Endothelial cell of umbilical vein (primary cell): ENCODE measurements at regions not wholly inside any gene's neighbourhood (a gene's known extent, or its start where the extent isn't known, plus 50 kb on each side); places are given as distances from the start of the nearest gene placed in this dataset.

ENCODE experiments used
- BruUV-seq: library from RNA; stranded (reverse); fragments of 400-500 nt; replicated peaks from 2 replicates; lab custom pipeline; 2021; lab: Mats Ljungman, UMichigan
- CTCF ChIA-PET: fragments of 300-600, 350-600 bp; sonication (Branson Sonifier 250); formaldehyde crosslinking; loops from one replicate; lab custom pipeline; 2021; ENCODE audit warnings: antibody characterized with exemption, inconsistent platforms; lab: Charles Lee
- POLR2A ChIA-PET: fragments of 300-600, 350-600 bp; sonication (Branson Sonifier 250); formaldehyde crosslinking; loops from one replicate; lab custom pipeline; 2021; ENCODE audit warnings: antibody characterized with exemption, inconsistent platforms; lab: Charles Lee
- DNase-seq: peaks from one replicate; pipeline ENCODE4 v3.0.0-alpha.2; 2011; ENCODE audit warnings: low read depth, low spot score
- FAIRE-seq: peaks from 2 replicates; lab custom pipeline; 2011; peaks lifted over from hg19 to GRCh38; lab: Jason Lieb, UNC
- H2AFZ ChIP-seq: 2 replicates; pipeline ENCODE4 v1.6.0; 2012; ENCODE audit warnings: low read depth, low read length, control low read depth, inconsistent platforms
- H3K27ac ChIP-seq: 2 replicates; pipeline ENCODE4 v1.5.1; 2011; ENCODE audit warnings: low read depth, mild to moderate bottlenecking, control low read depth, low read length, moderate library complexity; ENCODE audit not compliant: insufficient read depth
- H3K27me3 ChIP-seq, 2 experiments: 2 replicates each; pipeline versions ENCODE4 v1.6.0 to v1.6.1; 2011; ENCODE audit warnings: low read length in 2 of 2, mixed read lengths in 1 of 2; ENCODE audit not compliant: control insufficient read depth in 2 of 2, insufficient read depth in 2 of 2
- H3K36me3 ChIP-seq, 2 experiments: 2 replicates in 1 of 2; 3 replicates in 1 of 2; pipeline ENCODE4 v1.5.1; 2011; ENCODE audit warnings: low read length in 2 of 2, mild to moderate bottlenecking in 1 of 2, moderate library complexity in 1 of 2; ENCODE audit not compliant: control insufficient read depth in 2 of 2, insufficient read depth in 2 of 2; ENCODE audit errors: extremely low read depth in 1 of 2
- H3K4me1 ChIP-seq: 3 replicates; pipeline ENCODE4 v1.5.1; 2011; ENCODE audit warnings: mild to moderate bottlenecking, low read length; ENCODE audit not compliant: control insufficient read depth, insufficient read depth; ENCODE audit errors: extremely low read depth
- H3K4me2 ChIP-seq: 2 replicates; pipeline ENCODE4 v1.6.1; 2011; ENCODE audit warnings: low read length, control low read depth, mixed read lengths; ENCODE audit not compliant: insufficient read depth
- H3K4me3 ChIP-seq, 3 experiments: fragments of 200-600 bp in 1 of 3; sonication (generic), shearing (Covaris generic) in 1 of 3; replicated peaks in 1 of 3; 2 replicates each; pipeline ENCODE4 v1.5.1; 2011 to 2016; ENCODE audit warnings: control low read depth in 3 of 3, low read length in 3 of 3, mild to moderate bottlenecking in 2 of 3, inconsistent platforms in 1 of 3, low read depth in 1 of 3, moderate library complexity in 1 of 3; ENCODE audit not compliant: insufficient read depth in 1 of 3
- H3K79me2 ChIP-seq: 2 replicates; pipeline ENCODE4 v1.6.0; 2012; ENCODE audit warnings: low read length, inconsistent platforms; ENCODE audit not compliant: control insufficient read depth, insufficient read depth
- H3K9ac ChIP-seq: replicated peaks from 2 replicates; pipeline ENCODE3; 2011; ENCODE audit warnings: low read length, control low read depth; ENCODE audit not compliant: insufficient read depth; ENCODE audit errors: extremely low read depth
- H3K9me1 ChIP-seq: replicated peaks from 3 replicates; pipeline ENCODE4 v1.6.0; 2011; ENCODE audit warnings: mild to moderate bottlenecking, low read length; ENCODE audit not compliant: control insufficient read depth, insufficient read depth; ENCODE audit errors: extremely low read depth
- H3K9me3 ChIP-seq: replicated peaks from 2 replicates; pipeline ENCODE4 v1.5.1; 2012; ENCODE audit warnings: low read length, inconsistent platforms; ENCODE audit not compliant: control insufficient read depth, insufficient read depth
- H4K20me1 ChIP-seq: replicated peaks from 2 replicates; pipeline ENCODE3; 2011; ENCODE audit warnings: mild to moderate bottlenecking, low read length; ENCODE audit not compliant: control insufficient read depth, insufficient read depth; ENCODE audit errors: extremely low read depth
- EZH2 ChIP-seq: IDR thresholded peaks from 2 replicates; pipeline ENCODE4 v1.6.1; 2012; ENCODE audit warnings: borderline replicate concordance, low read depth, mild to moderate bottlenecking, moderate library complexity, low read length, inconsistent platforms; ENCODE audit not compliant: severe bottlenecking
- FOS ChIP-seq: IDR thresholded peaks from 2 replicates; pipeline ENCODE4 v1.6.1; 2011; ENCODE audit warnings: mild to moderate bottlenecking, low read length, moderate library complexity, borderline replicate concordance; ENCODE audit not compliant: insufficient read depth
- GATA2 ChIP-seq: IDR thresholded peaks from 2 replicates; pipeline ENCODE4 v1.7.0; 2011; ENCODE audit warnings: low read depth, mild to moderate bottlenecking, moderate library complexity, mixed read lengths, low read length; ENCODE audit not compliant: insufficient read length, insufficient read depth
- JUN ChIP-seq: IDR thresholded peaks from 2 replicates; pipeline ENCODE4 v1.6.1; 2011; ENCODE audit warnings: borderline replicate concordance, low read depth; ENCODE audit not compliant: insufficient read length, insufficient read depth
- MYC ChIP-seq: IDR thresholded peaks from one replicate; pipeline ENCODE4 v1.6.1; 2011; ENCODE audit warnings: mild to moderate bottlenecking, low read depth, low read length
- POLR2A ChIP-seq: IDR thresholded peaks from 2 replicates; pipeline ENCODE4 v1.6.1; 2012; ENCODE audit warnings: low read depth, mild to moderate bottlenecking, control low read depth, low read length
- POLR2AphosphoS5 ChIP-seq: IDR thresholded peaks from 2 replicates; pipeline ENCODE4 v1.6.1; 2012; ENCODE audit warnings: low read depth, mild to moderate bottlenecking, control low read depth, low read length, moderate library complexity; ENCODE audit not compliant: insufficient read depth
- dilution Hi-C: fragments of 300-500 bp; cut with MboI; formaldehyde crosslinking; loops from one replicate; pipeline ENCODE4 v1.15.0; 2019; ENCODE audit warnings: low sequenced_read_pairs; ENCODE audit not compliant: extremely low pct_ligation_motif_present
- intact Hi-C: fragments of 100-400 bp; cut with micrococcal nuclease; formaldehyde crosslinking; loops from one replicate; pipeline ENCODE4 v1.10.0; 2022
- TF ChIP-seq, protein P1 (sequence below), 2 donors: IDR thresholded peaks; 1 replicate in 1 of 2; 2 replicates in 1 of 2; pipeline ENCODE4 v1.5.1; 2011; ENCODE audit warnings: low read length in 2 of 2, mild to moderate bottlenecking in 2 of 2, moderate library complexity in 2 of 2, control low read depth in 1 of 2, inconsistent platforms in 1 of 2, low read depth in 1 of 2; ENCODE audit not compliant: insufficient read depth in 1 of 2; ENCODE audit errors: extremely low read depth in 1 of 2
- TF ChIP-seq, protein P2 (sequence below): IDR thresholded peaks from 2 replicates; pipeline ENCODE4 v1.6.1; 2011; ENCODE audit not compliant: insufficient read depth, insufficient read length

DNA sequence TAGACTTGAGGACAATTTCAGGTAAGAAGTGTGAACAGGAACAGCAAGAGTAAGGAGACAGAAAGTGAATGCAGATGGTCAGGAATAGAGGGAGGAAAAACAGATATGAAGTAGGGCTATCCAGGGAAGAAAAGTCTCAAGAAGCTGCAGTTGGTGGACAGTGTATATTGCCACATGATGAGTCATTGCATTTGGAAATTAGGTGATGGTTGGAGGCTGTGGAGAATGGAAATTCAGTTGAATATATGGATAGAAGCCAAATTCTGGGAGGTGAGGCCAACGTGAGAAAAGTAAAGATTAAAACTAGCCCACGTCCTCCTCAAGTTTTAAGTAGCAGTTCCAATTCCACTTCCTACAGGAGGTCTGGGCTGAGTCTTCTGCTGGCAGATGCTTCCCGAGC, 158.4 kb downstream of the UBE2E3 start:
- no peaks in the 10 kb centered on the region for H4K20me1 ChIP-seq
- DNase-seq (no peak), FAIRE-seq (no peak)
- intact Hi-C loops, result no loop called here
- H3K27me3 ChIP-seq, result peaks cover 0 to 4% of the 10 kb centered on the region in 2 experiments
- no peaks in the 10 kb centered on the region for H3K4me1 ChIP-seq
- H3K4me2 ChIP-seq, result no peak overlapping the region
- ChIA-PET CTCF (no interaction called here), POLR2A (no interaction called here)
- BruUV-seq, result no TSS peak
- no peak overlapping the region for H3K27ac ChIP-seq
- no peaks in the 10 kb centered on the region for H3K9me1 ChIP-seq
- no peak overlapping the region for H3K4me3 ChIP-seq
- TF ChIP-seq, protein P1, sequence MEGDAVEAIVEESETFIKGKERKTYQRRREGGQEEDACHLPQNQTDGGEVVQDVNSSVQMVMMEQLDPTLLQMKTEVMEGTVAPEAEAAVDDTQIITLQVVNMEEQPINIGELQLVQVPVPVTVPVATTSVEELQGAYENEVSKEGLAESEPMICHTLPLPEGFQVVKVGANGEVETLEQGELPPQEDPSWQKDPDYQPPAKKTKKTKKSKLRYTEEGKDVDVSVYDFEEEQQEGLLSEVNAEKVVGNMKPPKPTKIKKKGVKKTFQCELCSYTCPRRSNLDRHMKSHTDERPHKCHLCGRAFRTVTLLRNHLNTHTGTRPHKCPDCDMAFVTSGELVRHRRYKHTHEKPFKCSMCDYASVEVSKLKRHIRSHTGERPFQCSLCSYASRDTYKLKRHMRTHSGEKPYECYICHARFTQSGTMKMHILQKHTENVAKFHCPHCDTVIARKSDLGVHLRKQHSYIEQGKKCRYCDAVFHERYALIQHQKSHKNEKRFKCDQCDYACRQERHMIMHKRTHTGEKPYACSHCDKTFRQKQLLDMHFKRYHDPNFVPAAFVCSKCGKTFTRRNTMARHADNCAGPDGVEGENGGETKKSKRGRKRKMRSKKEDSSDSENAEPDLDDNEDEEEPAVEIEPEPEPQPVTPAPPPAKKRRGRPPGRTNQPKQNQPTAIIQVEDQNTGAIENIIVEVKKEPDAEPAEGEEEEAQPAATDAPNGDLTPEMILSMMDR (IDR thresholded peaks at IDR 0.05; ENCODE audit: extremely low read depth in 1 of 2, insufficient read depth in 1 of 2, low read depth in 1 of 2, low read length in 2 of 2), result no peak
- TF ChIP-seq FOS, result no peak
- TF ChIP-seq MYC, result no peak
- TF ChIP-seq JUN, result no peak
- no peak for TF ChIP-seq POLR2AphosphoS5
- dilution Hi-C loops, result no loop called here
- no peaks in the 10 kb centered on the region for H3K9me3 ChIP-seq
- H3K79me2 ChIP-seq, result no peaks in the 10 kb centered on the region
- H2AFZ ChIP-seq, result no peak overlapping the region
- no peaks in the 10 kb centered on the region for H3K36me3 ChIP-seq
- H3K9ac ChIP-seq, result no peak overlapping the region

DNA sequence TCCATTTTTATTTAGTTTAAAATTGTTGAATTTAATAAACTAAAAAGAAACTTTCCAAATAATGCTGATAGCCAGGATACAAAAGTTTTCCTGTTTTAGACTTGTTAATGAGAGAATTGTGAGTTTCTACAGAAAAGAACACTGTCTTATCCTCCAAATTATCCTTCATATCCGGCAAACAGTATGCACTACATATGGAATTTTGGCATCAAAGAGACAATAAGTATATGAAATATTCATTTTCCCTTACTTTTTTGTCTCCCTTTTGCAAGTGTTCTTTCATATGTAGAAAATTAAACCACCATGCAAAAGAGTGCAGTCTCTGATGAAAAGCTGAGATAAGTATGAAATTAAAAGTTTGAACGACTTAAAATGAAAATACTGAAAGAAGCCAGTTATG, 159.4 kb downstream of the UBE2E3 start:
- Histone ChIP-seq H3K4me1 (no peaks in the 10 kb centered on the region), H3K36me3 (no peaks in the 10 kb centered on the region), H2AFZ (no peak overlapping the region), H3K9ac (no peak overlapping the region), H3K27ac (no peak overlapping the region), H3K9me1 (no peaks in the 10 kb centered on the region), H3K9me3 (no peaks in the 10 kb centered on the region), H3K4me3 (no peak overlapping the region), H3K79me2 (no peaks in the 10 kb centered on the region), H4K20me1 (no peaks in the 10 kb centered on the region), H3K27me3 (peaks cover 0 to 4% of the 10 kb centered on the region in 2 experiments), H3K4me2 (no peak overlapping the region)
- intact Hi-C loops, result no loop called here
- DNase-seq (no peak), FAIRE-seq (no peak)
- dilution Hi-C loops, result no loop called here
- TF ChIP-seq MYC, result no peak
- TF ChIP-seq, protein P1 (IDR thresholded peaks at IDR 0.05; ENCODE audit: extremely low read depth in 1 of 2, insufficient read depth in 1 of 2, low read depth in 1 of 2, low read length in 2 of 2), result no peak
- TF ChIP-seq JUN, result no peak
- TF ChIP-seq POLR2AphosphoS5, result no peak
- no peak for TF ChIP-seq FOS
- TF ChIP-seq GATA2, result no peak
- TF ChIP-seq POLR2A, result no peak
- no peak for TF ChIP-seq EZH2
- TF ChIP-seq, protein P2, sequence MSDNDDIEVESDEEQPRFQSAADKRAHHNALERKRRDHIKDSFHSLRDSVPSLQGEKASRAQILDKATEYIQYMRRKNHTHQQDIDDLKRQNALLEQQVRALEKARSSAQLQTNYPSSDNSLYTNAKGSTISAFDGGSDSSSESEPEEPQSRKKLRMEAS, result no peak
- ChIA-PET CTCF (interaction anchor here (1.1 kb wide), 1 partner anchor 13 kb away, joined by 3 read pairs; no protein-coding TSS in a partner anchor), POLR2A (no interaction called here)
- BruUV-seq, result no TSS peak
